ENCODE measurements at regions not wholly inside any gene's neighbourhood (a gene's known extent, or its start where the extent isn't known, plus 50 kb on each side); places are given as distances from the start of the nearest gene placed in this dataset.
A peak's percentile ranks its signal among the peaks of the same experiment; 100 is the strongest.

DNA sequence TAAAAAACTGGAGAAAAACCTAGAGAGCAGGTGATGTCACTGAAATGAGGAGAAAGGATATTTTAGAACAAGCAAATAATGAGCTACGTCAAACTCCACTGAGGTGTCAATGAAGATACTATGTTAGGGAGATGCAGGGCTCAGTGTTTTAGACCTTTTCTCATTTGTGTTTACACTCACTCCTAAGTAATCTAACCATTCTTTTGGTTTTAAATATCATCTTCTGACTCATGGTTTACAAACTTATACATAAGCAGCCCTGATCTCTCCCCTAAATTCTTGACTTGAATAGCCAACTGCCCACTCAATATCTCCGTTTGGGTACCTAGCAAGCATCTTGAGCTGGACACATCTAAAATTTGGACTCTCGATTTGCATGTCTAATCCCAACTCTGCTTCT, 272.4 kb downstream of the MEF2C start:
- Histone ChIP-seq H3K4me3 (no peak overlapping the region), H3K36me3 (no peaks in the 10 kb centered on the region), H3K4me1 (no peaks in the 10 kb centered on the region), H3K27ac (no peak overlapping the region), H3K27me3 (no peaks in the 10 kb centered on the region), H3K9me3 (no peaks in the 10 kb centered on the region)
- TF ChIP-seq, protein P1, sequence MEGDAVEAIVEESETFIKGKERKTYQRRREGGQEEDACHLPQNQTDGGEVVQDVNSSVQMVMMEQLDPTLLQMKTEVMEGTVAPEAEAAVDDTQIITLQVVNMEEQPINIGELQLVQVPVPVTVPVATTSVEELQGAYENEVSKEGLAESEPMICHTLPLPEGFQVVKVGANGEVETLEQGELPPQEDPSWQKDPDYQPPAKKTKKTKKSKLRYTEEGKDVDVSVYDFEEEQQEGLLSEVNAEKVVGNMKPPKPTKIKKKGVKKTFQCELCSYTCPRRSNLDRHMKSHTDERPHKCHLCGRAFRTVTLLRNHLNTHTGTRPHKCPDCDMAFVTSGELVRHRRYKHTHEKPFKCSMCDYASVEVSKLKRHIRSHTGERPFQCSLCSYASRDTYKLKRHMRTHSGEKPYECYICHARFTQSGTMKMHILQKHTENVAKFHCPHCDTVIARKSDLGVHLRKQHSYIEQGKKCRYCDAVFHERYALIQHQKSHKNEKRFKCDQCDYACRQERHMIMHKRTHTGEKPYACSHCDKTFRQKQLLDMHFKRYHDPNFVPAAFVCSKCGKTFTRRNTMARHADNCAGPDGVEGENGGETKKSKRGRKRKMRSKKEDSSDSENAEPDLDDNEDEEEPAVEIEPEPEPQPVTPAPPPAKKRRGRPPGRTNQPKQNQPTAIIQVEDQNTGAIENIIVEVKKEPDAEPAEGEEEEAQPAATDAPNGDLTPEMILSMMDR (IDR thresholded peaks at IDR 0.05), result no peak
- no peak for TF ChIP-seq POLR2A (IDR thresholded peaks at IDR 0.05)
- DNase-seq, result no peak

DNA sequence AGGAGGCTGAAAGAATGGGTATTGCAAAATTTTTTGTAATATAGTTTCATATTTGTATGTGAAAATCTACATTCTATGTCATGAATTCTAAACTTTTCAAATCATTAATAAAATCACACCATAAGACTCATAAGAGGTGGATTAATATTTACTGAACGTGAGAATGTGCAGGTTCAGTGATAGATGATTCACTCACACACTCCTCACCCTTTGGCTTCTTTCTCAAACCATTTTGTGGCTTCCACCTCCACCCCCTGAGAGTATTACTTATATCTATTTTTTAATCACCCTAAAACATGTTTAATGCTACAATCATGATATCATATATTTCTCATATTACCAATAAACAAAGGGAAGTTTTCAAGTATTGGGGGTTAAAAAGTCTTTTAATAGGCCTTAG, 275.5 kb downstream of the MEF2C start:
- Histone ChIP-seq H3K4me1 (no peaks in the 10 kb centered on the region), H3K27me3 (no peaks in the 10 kb centered on the region), H3K9me3 (no peaks in the 10 kb centered on the region), H3K36me3 (no peaks in the 10 kb centered on the region), H3K27ac (no peak overlapping the region), H3K4me3 (no peak overlapping the region)
- TF ChIP-seq, protein P1 (IDR thresholded peaks at IDR 0.05), result no peak
- DNase-seq, result no peak

DNA sequence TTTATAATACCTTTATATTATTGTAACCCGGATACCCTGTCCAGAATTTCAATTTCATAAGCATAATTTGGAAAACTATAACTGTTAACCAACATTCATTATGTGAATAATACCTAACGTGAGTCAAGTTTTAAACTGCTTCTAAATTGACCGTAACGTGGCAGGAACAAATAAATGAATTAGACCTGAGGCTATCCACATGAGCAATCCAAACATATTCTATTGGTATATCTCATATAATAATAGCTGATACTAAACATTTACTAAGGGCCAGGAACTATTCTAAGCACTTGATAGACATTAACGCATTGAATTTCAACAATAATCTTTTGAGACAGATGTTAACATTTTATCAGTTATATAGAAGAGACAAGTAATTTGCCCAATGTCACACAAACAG, 276.4 kb downstream of the MEF2C start:
- H3K36me3 ChIP-seq, result no peaks in the 10 kb centered on the region
- TF ChIP-seq, protein P1 (IDR thresholded peaks at IDR 0.05), result no peak
- TF ChIP-seq POLR2A (IDR thresholded peaks at IDR 0.05), result no peak
- H3K4me1 ChIP-seq, result no peaks in the 10 kb centered on the region
- no peak for DNase-seq
- H3K9me3 ChIP-seq, result no peaks in the 10 kb centered on the region
- H3K27me3 ChIP-seq, result no peaks in the 10 kb centered on the region
- no peak overlapping the region for H3K4me3 ChIP-seq
- H3K27ac ChIP-seq, result no peak overlapping the region

- H3K36me3 ChIP-seq, result no peaks in the 10 kb centered on the region
- no peaks in the 10 kb centered on the region for H3K4me1 ChIP-seq
- no peak overlapping the region for H3K4me3 ChIP-seq
- no peaks in the 10 kb centered on the region for H3K27me3 ChIP-seq
- H3K27ac ChIP-seq, result no peak overlapping the region
- TF ChIP-seq POLR2A (IDR thresholded peaks at IDR 0.05), result no peak
- TF ChIP-seq, protein P1 (IDR thresholded peaks at IDR 0.05), result no peak
- DNase-seq, result no peak
- H3K9me3 ChIP-seq, result no peaks in the 10 kb centered on the region
Measured at GRCh38 chr5:88606173-88606572, 276.8 kb downstream of the MEF2C start.

- Histone ChIP-seq H3K36me3 (no peaks in the 10 kb centered on the region), H3K27ac (no peak overlapping the region), H3K27me3 (no peaks in the 10 kb centered on the region), H3K4me3 (no peak overlapping the region), H3K4me1 (no peaks in the 10 kb centered on the region), H3K9me3 (no peaks in the 10 kb centered on the region)
- DNase-seq, result peak in 1 of 3 donors; percentile 53
- TF ChIP-seq, protein P1 (IDR thresholded peaks at IDR 0.05), result peak in 4 of 6 experiments; percentile 13 to 23 (median 20)
- no peak for TF ChIP-seq POLR2A (IDR thresholded peaks at IDR 0.05)
Measured at GRCh38 chr5:88602584-88602983, 280.4 kb downstream of the MEF2C start.

- no peaks in the 10 kb centered on the region for H3K9me3 ChIP-seq
- no peaks in the 10 kb centered on the region for H3K4me1 ChIP-seq
- DNase-seq, result no peak
- H3K27ac ChIP-seq, result no peak overlapping the region
- TF ChIP-seq, protein P1 (IDR thresholded peaks at IDR 0.05), result no peak
- TF ChIP-seq POLR2A (IDR thresholded peaks at IDR 0.05), result no peak
- no peaks in the 10 kb centered on the region for H3K27me3 ChIP-seq
- H3K4me3 ChIP-seq, result no peak overlapping the region
- H3K36me3 ChIP-seq, result no peaks in the 10 kb centered on the region
Measured at GRCh38 chr5:88594441-88594840, 288.5 kb downstream of the MEF2C start.
